NCI-H510A treated with DMSO at 0.1 percent for 48 hours (cell line): ENCODE measurements at regions not wholly inside any gene's neighbourhood (a gene's known extent, or its start where the extent isn't known, plus 50 kb on each side); places are given as distances from the start of the nearest gene placed in this dataset.
"Not testable (repeated sequence)": the region's sequence is repeated elsewhere in the genome, so short reads cannot be mapped to it uniquely, and the experiment has no call there.

Experiments used
- DNase-seq: peaks from one replicate; lab custom pipeline; 2025; lab: John Stamatoyannopoulos, UW

- DNase-seq, result no peak
Observed at GRCh38 chr4:156408749-156409148, 455.1 kb upstream of the CTSO start.

- no peak for DNase-seq
Observed at GRCh38 chr4:156401371-156401770, 447.7 kb upstream of the CTSO start.

GRCh38 chr4:156396534-156396933 is 442.9 kb upstream of the CTSO start:
- no peak for DNase-seq

GRCh38 chr4:156391325-156391653 is 437.6 kb upstream of the CTSO start:
- no peak for DNase-seq

- no peak for DNase-seq
Observed at GRCh38 chr4:156390599-156391324, 437.1 kb upstream of the CTSO start.

- DNase-seq, result no peak
Observed at GRCh38 chr4:156388826-156389225, 435.2 kb upstream of the CTSO start.

DNA sequence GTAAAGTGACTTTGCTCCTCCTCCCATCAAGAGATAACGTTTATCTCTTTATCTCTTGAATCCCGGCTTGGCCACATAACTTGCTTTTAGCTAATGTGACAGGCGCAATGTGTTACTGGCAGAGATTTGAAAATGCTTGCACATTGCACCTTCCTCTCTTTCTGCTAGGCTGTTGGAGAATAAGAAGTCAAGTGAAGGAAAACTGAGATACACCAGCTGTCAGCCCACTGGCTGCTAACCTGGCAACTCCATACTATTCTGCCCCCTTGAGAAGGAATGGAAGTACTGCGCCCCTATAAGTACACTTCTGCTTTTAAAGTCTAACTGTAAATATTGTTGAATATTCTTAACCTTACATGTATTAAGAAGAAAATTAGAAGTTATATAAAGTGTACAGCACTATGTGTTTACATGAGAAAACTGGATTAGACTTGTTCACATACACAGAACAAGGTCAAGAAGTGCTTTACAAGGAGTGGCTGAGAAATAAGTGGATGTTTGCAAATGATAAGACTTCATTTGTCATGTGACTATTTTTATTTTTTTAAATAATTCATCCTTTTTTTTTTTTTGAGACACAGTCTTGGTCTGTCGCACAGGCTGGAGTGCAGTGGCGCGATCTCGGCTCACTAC is 424.5 kb upstream of the CTSO start:
- DNase-seq, result no peak

DNA sequence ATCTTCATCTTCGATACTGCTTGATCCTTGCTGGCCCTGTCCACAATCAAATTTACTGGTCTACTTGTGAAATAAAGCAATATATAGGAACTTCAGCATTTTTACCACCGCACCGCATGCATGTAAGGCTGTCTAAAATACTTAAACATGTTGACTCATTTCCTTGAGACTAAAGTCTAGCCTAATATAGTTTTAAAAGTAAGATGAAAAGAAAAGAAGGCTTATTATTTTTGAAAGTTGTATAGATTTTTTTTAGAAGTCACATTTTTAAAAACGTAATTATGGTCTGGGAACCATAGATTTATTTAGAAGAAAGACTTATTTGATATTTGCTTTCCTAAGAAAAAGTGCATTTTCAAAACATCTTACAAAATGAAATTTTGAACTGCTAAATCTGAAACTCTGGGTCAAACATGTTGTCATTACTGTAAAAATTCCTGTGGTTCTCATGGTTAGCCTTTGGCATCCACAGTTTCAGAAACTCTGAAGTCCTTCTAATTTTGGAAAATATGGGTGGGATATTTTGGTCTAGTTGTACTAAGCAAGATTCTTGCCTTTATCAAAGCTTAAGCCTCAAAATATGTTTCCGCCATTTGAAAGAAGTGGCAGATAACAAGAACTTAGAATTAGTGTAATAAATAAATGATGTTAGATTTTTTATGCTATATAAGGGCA is 423.5 kb upstream of the CTSO start:
- no peak for DNase-seq

DNA sequence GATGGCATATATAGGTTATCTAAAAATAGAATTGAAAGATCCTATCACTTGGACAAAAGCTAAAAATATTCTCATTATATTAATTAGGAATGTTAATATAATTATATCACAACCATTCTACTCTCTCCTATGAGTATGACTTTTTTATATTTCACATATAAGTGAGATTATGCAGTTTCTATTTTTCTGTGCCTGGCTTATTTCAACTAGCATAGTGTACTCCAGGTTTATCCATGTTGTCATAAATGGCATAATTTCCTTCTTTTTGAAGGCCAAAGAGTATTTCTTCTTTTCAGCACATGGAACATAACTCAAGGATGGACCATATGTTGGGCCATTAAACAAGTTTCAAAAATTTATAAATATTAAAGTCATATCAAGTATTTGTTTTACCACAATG is 421.2 kb upstream of the CTSO start:
- no peak for DNase-seq

DNA sequence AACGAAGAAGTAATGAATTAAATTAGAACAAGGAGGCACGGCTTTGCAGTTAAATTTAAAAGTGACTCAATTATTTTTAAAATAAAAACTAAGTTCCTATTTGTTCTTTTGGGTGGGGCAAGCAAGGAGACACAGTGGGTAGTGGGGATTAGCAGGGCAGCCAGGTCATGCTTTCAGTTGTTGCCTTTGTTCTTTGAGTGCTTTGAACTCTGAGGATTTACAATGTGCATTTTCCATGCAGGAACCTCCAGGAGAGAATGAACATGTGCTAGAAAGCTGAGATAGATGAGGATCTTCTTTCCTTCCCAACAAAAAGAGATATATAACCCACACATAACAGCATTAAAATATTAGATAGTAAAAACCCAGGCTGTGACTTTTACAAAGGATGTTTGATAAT is 420.4 kb upstream of the CTSO start:
- DNase-seq, result no peak

- DNase-seq, result not testable (repeated sequence)
Observed at GRCh38 chr4:156367502-156367901, 413.8 kb upstream of the CTSO start.

- no peak for DNase-seq
Observed at GRCh38 chr4:156362581-156362980, 408.9 kb upstream of the CTSO start.

DNA sequence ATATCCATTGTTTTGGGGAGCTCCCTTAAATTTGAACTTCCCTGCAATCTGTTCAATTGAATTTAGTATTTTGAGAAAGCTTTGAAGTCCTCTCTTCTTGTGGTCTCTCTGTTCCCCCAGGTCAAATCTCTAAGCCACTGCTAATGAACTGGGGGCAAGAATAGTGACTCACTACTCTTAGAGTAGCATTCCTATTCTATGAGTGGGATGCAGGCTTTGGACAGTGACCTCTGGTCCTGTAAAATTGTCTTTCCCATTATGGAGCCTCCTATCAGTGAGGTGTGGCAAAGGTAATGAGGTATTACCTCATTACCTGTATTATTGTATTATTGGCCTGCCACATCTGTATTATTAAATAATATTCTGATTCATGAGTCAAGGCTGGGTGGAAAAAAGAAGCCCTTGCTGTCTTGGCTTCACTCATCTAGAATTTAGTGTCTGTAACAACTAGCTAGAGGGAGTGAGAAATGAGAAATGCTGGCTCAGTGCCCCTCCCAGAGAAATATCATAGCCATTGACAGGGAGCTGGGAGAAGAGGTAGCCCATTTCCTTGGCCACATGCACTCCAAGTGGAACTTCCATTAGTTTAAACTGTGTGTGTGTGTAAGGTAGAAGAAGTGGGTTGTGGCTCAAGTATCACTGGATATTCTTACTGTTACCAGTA is 393.9 kb upstream of the CTSO start:
- DNase-seq, result no peak

- no peak for DNase-seq
Observed at GRCh38 chr4:156346959-156347385, 393.3 kb upstream of the CTSO start.

- no peak for DNase-seq
Observed at GRCh38 chr4:156344397-156344796, 390.7 kb upstream of the CTSO start.

DNA sequence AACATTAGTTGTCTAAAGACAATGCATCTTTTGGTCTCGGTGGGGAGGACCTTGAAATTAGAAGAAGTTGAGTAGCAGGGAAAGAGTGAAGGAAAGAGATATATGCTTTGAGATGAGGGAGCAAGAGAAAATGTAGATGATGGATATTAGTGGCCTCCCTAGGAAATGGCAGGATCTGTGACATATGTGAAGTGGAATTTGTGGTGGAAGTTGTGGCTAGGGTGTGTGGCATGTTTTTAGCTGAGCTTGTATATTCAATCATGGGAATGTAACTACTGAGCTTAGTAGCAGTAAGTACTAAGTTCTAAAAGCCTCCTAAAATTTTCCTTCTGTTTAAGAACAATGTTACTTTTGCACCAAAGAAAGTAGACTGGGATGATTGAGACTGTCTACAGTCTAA is 382.8 kb upstream of the CTSO start:
- no peak for DNase-seq

DNA sequence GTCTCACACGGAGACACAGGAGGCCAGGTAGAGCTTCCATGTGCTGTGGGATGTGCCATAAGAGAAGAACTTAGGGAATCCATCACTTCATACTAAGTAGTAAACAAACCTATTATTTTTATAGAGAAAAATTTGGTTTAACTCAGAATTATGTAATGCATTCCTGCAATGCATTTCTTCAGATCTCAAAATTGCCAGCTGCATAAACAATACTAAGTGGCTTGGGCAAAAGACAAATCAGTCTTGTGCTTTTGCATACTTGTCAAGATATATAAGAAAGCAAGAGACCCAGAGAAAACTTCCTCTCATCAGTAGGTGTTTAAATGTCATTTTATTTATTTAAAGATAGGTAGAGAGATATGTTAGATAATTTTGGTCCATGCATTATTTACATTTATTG is 382.1 kb upstream of the CTSO start:
- no peak for DNase-seq

- DNase-seq, result peak; percentile 12
Observed at GRCh38 chr4:156330436-156331031, 376.9 kb upstream of the CTSO start.

DNA sequence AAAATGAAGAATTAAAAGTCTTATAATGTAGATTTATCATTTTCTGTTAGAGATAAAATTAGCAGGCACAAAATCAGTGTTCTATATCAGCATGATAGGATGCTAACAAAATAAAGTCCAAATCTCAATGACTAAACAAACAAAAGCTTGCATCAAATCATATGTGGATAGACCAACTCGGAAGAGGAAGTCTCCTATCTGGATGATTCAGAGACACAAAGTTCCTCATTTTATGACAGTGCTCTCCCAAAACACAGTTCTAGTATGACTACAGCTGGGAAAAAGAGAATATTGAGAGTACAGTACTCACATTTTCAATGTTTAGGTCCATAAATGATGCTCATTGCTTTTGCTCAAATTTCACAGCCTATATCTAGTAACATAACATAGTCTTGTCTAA is 376.1 kb upstream of the CTSO start:
- DNase-seq, result no peak

DNA sequence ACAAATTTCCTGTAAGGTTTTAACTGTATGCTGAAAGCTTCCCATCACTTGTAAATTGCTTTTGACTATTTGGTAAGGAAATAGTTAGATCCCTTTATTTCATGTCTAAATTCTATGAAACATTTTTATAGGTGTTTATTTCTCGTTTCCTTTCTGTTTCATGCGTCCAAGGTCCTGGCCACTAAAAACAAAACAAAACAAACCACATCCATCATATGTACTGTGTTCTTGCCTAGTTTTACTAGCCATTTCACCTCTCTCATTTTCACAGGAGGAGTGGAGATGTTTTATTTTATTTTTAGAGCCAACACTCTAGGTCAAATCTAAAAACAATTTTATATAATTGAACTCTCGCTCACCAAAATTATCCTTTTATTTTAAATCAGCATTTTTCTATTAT is 375.2 kb upstream of the CTSO start:
- DNase-seq, result no peak

DNA sequence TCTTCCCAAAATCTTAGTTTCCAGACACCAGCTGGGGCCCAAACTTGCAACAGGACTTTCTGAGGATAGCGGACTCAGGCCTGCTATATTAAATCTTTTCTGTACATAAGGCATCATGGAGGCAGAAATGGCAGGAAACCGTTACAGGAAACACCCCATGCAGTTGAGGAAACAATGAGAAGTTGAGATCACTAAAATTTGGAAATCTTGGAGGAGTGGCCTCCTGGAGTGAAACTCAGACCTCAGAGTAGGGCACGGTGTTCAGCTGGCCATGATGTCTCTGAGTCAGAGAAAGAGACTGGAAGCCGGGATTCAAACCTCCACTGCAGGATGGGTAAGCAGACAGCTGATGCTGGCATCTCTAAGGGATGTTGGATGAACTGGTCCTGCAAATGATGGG is 372.6 kb upstream of the CTSO start:
- no peak for DNase-seq

DNA sequence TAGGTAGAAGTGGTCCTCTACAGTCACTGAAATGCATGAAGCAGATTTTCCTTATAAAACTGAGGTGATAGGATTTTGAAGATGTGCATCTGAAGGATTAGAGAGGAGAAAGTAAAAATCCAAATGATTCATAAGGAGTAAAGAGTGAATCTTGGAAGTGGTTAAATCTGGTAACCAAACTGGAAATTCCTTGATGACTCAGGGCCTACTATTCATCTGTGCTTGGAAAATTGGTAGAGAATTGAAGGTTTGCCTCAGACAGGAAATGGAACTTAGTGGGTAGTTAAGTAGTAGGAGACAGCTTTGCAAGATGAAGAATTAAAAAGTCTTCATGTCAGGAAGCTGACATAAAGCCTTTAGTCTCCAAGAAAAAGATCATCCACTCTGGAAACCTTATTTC is 368.9 kb upstream of the CTSO start:
- DNase-seq, result no peak

DNA sequence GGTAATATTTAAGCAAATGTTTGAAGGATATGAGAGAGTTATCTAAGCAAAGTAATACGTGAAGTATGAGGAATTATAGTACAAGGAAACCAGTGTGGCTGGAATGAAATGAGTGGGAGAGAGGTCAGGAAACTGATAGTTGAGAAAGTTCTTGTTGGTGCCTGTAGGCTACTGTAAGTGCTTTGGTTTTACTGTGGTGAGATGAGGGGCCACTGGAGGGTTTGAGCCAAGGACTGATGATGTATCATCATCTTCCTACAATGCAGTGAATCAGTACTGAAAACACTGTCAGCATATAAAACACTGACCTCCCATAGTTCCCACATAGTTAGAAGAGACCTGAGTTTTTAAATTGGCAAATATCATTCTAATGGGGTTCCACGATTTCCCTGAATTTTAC is 367.5 kb upstream of the CTSO start:
- DNase-seq, result no peak
